K562 (cell line): ENCODE measurements at regions not wholly inside any gene's neighbourhood (a gene's known extent, or its start where the extent isn't known, plus 50 kb on each side); places are given as distances from the start of the nearest gene placed in this dataset.

Experiments used
- ATAC-seq: fragments of 200-7000 bp; cut with Tn5 transposase; 3 replicates; pipeline ENCODE4 v1.9.1; 2020; ENCODE audit warnings: moderate library complexity
- BruUV-seq: library from RNA; stranded (reverse); fragments of 400-500 nt; replicated peaks from 2 replicates; lab custom pipeline; 2021; lab: Mats Ljungman, UMichigan
- CTCF ChIA-PET: fragments of 300-600 bp; formaldehyde crosslinking; extraction: SDS; loops from one replicate; lab custom pipeline; 2021; ENCODE audit warnings: low intra/inter-chr PET ratio; lab: Yijun Ruan, JAX
- POLR2A ChIA-PET: fragments of 300-600, 350-650 bp; sonication (Branson Sonifier 250); formaldehyde crosslinking; extraction: SDS; loops from one replicate; lab custom pipeline; 2021; ENCODE audit warnings: antibody characterized with exemption, inconsistent platforms; lab: Yijun Ruan, JAX
- DNase-seq, 4 experiments: peaks; one replicate each; pipeline versions ENCODE4 v3.0.0 to v3.0.0-alpha.2; 2011 to 2018; ENCODE audit warnings: low spot score in 3 of 4, mixed read lengths in 3 of 4; ENCODE audit errors: extremely low read depth in 1 of 4
- FAIRE-seq: peaks from 2 replicates; lab custom pipeline; 2011; peaks lifted over from hg19 to GRCh38; lab: Jason Lieb, UNC
- H2AFZ ChIP-seq: 2 replicates; pipeline ENCODE4 v1.6.0; 2011; ENCODE audit warnings: low read depth, low read length, control low read depth, inconsistent platforms
- H3K27ac ChIP-seq: fragments of 200-600 bp; 3 replicates; pipeline ENCODE4 v1.8.0; 2011; ENCODE audit warnings: low read depth, mild to moderate bottlenecking, control low read depth, inconsistent platforms, low read length, moderate library complexity, mixed read lengths; ENCODE audit errors: extremely low read depth
- H3K27me3 ChIP-seq, 2 experiments: fragments of 300-600 bp in 1 of 2; 2 replicates in 1 of 2; 3 replicates in 1 of 2; pipeline versions ENCODE4 v1.6.0 to v1.8.0; 2011; ENCODE audit warnings: inconsistent platforms in 2 of 2, low read length in 2 of 2, mild to moderate bottlenecking in 1 of 2, mixed read lengths in 1 of 2, moderate library complexity in 1 of 2; ENCODE audit not compliant: control insufficient read depth in 2 of 2, insufficient read depth in 2 of 2
- H3K36me3 ChIP-seq: fragments of 300-600 bp; 3 replicates; pipeline ENCODE4 v1.8.0; 2011; ENCODE audit warnings: mild to moderate bottlenecking, low read length, inconsistent platforms; ENCODE audit not compliant: control insufficient read depth, insufficient read depth
- H3K4me1 ChIP-seq, 2 experiments: fragments of 200-600 bp in 1 of 2; replicated peaks in 1 of 2; 2 replicates in 1 of 2; 3 replicates in 1 of 2; pipeline versions ENCODE4 v1.5.1 to v1.8.0; 2011; ENCODE audit warnings: inconsistent platforms in 2 of 2, low read length in 2 of 2, mild to moderate bottlenecking in 1 of 2, mixed read lengths in 1 of 2, moderate library complexity in 1 of 2; ENCODE audit not compliant: control insufficient read depth in 2 of 2, insufficient read depth in 2 of 2
- H3K4me2 ChIP-seq: 2 replicates; pipeline ENCODE4 v1.6.1; 2011; ENCODE audit warnings: low read length, control low read depth, inconsistent platforms, mixed read lengths; ENCODE audit not compliant: insufficient read depth
- H3K4me3 ChIP-seq: fragments of 200-600 bp; sonication (generic), shearing (Covaris generic); 2 replicates; pipeline ENCODE4 v1.5.1; 2016; ENCODE audit warnings: control low read depth, inconsistent platforms
- H3K79me2 ChIP-seq: fragments of 200-600 bp; 3 replicates; pipeline ENCODE4 v1.8.0; 2011; ENCODE audit warnings: low read length, inconsistent platforms; ENCODE audit not compliant: control insufficient read depth, insufficient read depth
- H3K9ac ChIP-seq, 2 experiments: 2 replicates each; pipeline versions ENCODE4 v1.6.0 to v1.6.1; 2011; ENCODE audit warnings: low read depth in 2 of 2, low read length in 2 of 2, control low read depth in 1 of 2, inconsistent platforms in 1 of 2, mild to moderate bottlenecking in 1 of 2, mixed read lengths in 1 of 2; ENCODE audit not compliant: insufficient read depth in 1 of 2
- H3K9me1 ChIP-seq: one replicate; pipeline ENCODE4 v1.6.0; 2011; ENCODE audit warnings: inconsistent platforms, mild to moderate bottlenecking, low read length, moderate library complexity; ENCODE audit not compliant: control insufficient read depth, insufficient read depth
- H3K9me3 ChIP-seq: replicated peaks from 2 replicates; pipeline ENCODE4 v1.5.1; 2011; ENCODE audit warnings: low read depth, low read length, inconsistent platforms; ENCODE audit not compliant: control insufficient read depth, insufficient read depth
- H4K20me1 ChIP-seq: replicated peaks from 2 replicates; pipeline ENCODE4 v1.6.1; 2011; ENCODE audit warnings: low read length, inconsistent platforms, mixed read lengths; ENCODE audit not compliant: control insufficient read depth, insufficient read depth
- CEBPG ChIP-seq, 3 experiments: fragments of 200-800 bp in 1 of 3; sonication (Bioruptor generic) in 1 of 3; sonication (generic) in 1 of 3; formaldehyde crosslinking in 1 of 3; IDR thresholded peaks in 2 of 3; conservative IDR thresholded peaks in 1 of 3; 2 replicates each; pipeline versions ENCODE4 v1.6.1 to v1.8.0; 2016 to 2022; ENCODE audit warnings: missing compliant biosample characterization in 2 of 3, missing genetic modification characterization in 2 of 3, mild to moderate bottlenecking in 1 of 3, missing genetic modification reagents in 1 of 3
- EWSR1 ChIP-seq: fragments of 450-650 bp; IDR thresholded peaks from 2 replicates; pipeline ENCODE4 v1.6.1; 2018; ENCODE audit warnings: borderline replicate concordance, mild to moderate bottlenecking, low read depth, moderate library complexity; ENCODE audit not compliant: partially characterized antibody
- KLF1 ChIP-seq: fragments of 450-650 bp; IDR thresholded peaks from 2 replicates; pipeline ENCODE4 v1.6.1; 2016; ENCODE audit warnings: missing genetic modification characterization, missing compliant biosample characterization
- RBM17 ChIP-seq: fragments of 200-400 bp; formaldehyde crosslinking; IDR thresholded peaks from 2 replicates; pipeline ENCODE4 v1.6.1; 2017; ENCODE audit warnings: low read depth, mild to moderate bottlenecking, low read length, borderline replicate concordance
- SMARCC2 ChIP-seq: fragments of 450-650 bp; IDR thresholded peaks from 2 replicates; pipeline ENCODE4 v1.6.1; 2017; ENCODE audit warnings: antibody characterized with exemption, moderate library complexity, mild to moderate bottlenecking, low read depth
- U2AF2 ChIP-seq: fragments of 200-400 bp; formaldehyde crosslinking; optimal IDR thresholded peaks from 2 replicates; pipeline ENCODE3; 2017; ENCODE audit warnings: low read depth, mild to moderate bottlenecking, low read length
- WGBS: fragments of 100-300 bp; shearing (Covaris generic); methylation state at CpG from one replicate; pipeline ENCODE4 v1.1.6; 2016; ENCODE audit warnings: low coverage, mixed read lengths; ENCODE audit not compliant: insufficient coverage; ENCODE audit errors: missing lambda C conversion rate; 5-methylcytosine and 5-hydroxymethylcytosine counted together
- in situ Hi-C: fragments of 300-500 bp; cut with MboI; formaldehyde crosslinking; loops from 4 replicates; pipeline ENCODE4 v1.15.0; 2018; ENCODE audit warnings: inconsistent platforms, mixed read lengths
- intact Hi-C: fragments of 100-400 bp; cut with micrococcal nuclease; formaldehyde crosslinking; loops from 2 replicates; pipeline ENCODE4 v1.14.2; 2022
- TF ChIP-seq, protein P1 (sequence below), 2 experiments: fragments of 450-650 bp in 1 of 2; sonication (generic) in 1 of 2; formaldehyde crosslinking in 1 of 2; IDR thresholded peaks; 2 replicates each; pipeline versions ENCODE4 v1.7.1 to v1.9.0; 2016 to 2022; ENCODE audit warnings: inconsistent platforms in 1 of 2, mild to moderate bottlenecking in 1 of 2, missing genetic modification reagents in 1 of 2

DNA sequence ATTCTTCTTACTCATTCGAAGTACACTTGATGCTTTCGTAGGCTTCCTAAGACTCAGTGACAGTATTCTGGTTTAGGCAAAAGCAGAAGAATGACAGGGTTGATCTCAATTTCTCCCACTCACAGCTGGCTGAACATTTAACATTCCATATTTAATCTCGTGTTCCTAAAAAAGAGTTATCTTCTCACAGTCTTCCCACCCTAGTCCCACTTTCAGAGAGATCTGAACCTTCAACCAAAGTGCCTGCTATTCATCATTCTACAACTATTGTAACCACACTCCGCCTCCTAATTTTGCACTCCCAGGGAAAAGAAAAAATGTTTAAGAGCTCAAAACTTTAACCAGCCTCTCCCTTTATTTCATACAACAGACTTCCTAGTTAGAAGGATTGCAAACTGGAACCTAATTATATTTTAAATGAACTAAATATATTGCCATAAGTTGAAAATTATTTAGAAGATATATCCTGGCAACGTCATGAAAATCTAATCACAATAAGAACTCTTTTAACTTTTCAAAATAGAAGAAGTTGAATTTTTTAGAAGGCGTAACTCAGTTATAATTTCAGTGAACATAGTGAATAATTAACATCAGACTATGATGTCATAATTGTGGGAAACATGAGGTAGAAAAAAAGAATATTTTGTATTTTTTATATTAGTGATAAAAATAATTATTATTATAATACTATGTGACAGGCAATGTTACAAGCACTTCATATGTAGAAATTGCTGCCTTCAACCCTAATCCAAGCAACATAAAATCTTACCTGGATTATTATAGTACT, 540.9 kb upstream of the ADGRL2 start:
- ATAC-seq (no peak), FAIRE-seq (no peak), DNase-seq (no peak)
- H3K27ac ChIP-seq: no peak overlapping the region
- WGBS: 0% methylated on average over 6 of the region's 6 CpGs
- no peak overlapping the region for H2AFZ ChIP-seq
- intact Hi-C loops (no loop called here), in situ Hi-C loops (no loop called here)
- no peaks in the 10 kb centered on the region for H3K4me1 ChIP-seq
- ChIA-PET POLR2A (no interaction called here), CTCF (no interaction called here)
- no peak overlapping the region for H3K4me2 ChIP-seq
- no peak overlapping the region for H3K9ac ChIP-seq
- no peaks in the 10 kb centered on the region for H3K27me3 ChIP-seq
- H3K9me1 ChIP-seq: no peaks in the 10 kb centered on the region
- H3K79me2 ChIP-seq: no peaks in the 10 kb centered on the region
- no peaks in the 10 kb centered on the region for H4K20me1 ChIP-seq
- H3K36me3 ChIP-seq: no peaks in the 10 kb centered on the region
- TF ChIP-seq KLF1 (tag) (no peak), EWSR1 (no peak), U2AF2 (no peak), RBM17 (no peak), CEBPG (CRISPR knock-in tag; IDR thresholded peaks at IDR 0.05) (no peak), CEBPG (tag; conservative IDR thresholded peaks at IDR 0.05 in 1 of 2, IDR thresholded peaks at IDR 0.05 in 1 of 2) (no peak), SMARCC2 (no peak)
- TF ChIP-seq, protein P1, sequence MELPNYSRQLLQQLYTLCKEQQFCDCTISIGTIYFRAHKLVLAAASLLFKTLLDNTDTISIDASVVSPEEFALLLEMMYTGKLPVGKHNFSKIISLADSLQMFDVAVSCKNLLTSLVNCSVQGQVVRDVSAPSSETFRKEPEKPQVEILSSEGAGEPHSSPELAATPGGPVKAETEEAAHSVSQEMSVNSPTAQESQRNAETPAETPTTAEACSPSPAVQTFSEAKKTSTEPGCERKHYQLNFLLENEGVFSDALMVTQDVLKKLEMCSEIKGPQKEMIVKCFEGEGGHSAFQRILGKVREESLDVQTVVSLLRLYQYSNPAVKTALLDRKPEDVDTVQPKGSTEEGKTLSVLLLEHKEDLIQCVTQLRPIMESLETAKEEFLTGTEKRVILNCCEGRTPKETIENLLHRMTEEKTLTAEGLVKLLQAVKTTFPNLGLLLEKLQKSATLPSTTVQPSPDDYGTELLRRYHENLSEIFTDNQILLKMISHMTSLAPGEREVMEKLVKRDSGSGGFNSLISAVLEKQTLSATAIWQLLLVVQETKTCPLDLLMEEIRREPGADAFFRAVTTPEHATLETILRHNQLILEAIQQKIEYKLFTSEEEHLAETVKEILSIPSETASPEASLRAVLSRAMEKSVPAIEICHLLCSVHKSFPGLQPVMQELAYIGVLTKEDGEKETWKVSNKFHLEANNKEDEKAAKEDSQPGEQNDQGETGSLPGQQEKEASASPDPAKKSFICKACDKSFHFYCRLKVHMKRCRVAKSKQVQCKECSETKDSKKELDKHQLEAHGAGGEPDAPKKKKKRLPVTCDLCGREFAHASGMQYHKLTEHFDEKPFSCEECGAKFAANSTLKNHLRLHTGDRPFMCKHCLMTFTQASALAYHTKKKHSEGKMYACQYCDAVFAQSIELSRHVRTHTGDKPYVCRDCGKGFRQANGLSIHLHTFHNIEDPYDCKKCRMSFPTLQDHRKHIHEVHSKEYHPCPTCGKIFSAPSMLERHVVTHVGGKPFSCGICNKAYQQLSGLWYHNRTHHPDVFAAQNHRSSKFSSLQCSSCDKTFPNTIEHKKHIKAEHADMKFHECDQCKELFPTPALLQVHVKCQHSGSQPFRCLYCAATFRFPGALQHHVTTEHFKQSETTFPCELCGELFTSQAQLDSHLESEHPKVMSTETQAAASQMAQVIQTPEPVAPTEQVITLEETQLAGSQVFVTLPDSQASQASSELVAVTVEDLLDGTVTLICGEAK (IDR thresholded peaks at IDR 0.05): no peak
- TF ChIP-seq, protein P1 (CRISPR knock-in tag; IDR thresholded peaks at IDR 0.05): no peak
- no TSS peak for BruUV-seq
- no peaks in the 10 kb centered on the region for H3K9me3 ChIP-seq
- no peak overlapping the region for H3K4me3 ChIP-seq
